ENCODE measurements at regions not wholly inside any gene's neighbourhood (a gene's known extent, or its start where the extent isn't known, plus 50 kb on each side); places are given as distances from the start of the nearest gene placed in this dataset.

DNA sequence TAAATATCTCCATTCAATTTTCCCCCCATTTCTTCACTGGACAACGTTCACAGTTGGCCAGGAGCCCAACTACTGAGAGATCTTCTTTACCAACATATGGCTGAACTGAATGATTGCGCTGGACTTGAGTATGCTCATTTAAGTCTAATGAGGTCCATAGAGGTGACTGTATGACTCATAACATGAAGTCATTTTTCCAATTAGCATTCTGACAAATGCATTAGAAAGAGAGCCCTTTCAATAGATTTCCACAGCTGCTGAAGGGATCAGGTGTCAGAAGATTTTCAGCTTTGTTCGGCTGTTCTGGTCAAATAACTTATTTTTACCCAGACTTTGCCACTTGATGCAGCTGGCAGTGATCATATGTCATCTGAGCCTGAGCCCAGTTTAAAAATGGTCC is 438.0 kb downstream of the ETV1 start:
- TF ChIP-seq, protein P1, sequence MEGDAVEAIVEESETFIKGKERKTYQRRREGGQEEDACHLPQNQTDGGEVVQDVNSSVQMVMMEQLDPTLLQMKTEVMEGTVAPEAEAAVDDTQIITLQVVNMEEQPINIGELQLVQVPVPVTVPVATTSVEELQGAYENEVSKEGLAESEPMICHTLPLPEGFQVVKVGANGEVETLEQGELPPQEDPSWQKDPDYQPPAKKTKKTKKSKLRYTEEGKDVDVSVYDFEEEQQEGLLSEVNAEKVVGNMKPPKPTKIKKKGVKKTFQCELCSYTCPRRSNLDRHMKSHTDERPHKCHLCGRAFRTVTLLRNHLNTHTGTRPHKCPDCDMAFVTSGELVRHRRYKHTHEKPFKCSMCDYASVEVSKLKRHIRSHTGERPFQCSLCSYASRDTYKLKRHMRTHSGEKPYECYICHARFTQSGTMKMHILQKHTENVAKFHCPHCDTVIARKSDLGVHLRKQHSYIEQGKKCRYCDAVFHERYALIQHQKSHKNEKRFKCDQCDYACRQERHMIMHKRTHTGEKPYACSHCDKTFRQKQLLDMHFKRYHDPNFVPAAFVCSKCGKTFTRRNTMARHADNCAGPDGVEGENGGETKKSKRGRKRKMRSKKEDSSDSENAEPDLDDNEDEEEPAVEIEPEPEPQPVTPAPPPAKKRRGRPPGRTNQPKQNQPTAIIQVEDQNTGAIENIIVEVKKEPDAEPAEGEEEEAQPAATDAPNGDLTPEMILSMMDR (IDR thresholded peaks at IDR 0.05; ENCODE audit: borderline replicate concordance, extremely low read depth, low read length, poor library complexity, severe bottlenecking) = no peak
- TF ChIP-seq EZH2 (IDR thresholded peaks at IDR 0.05; ENCODE audit: borderline replicate concordance, low read depth, low read length, severe bottlenecking) = no peak

All from DND-41 (cell line).